Left lung (tissue), 4 donors: ENCODE measurements at regions not wholly inside any gene's neighbourhood (a gene's known extent, or its start where the extent isn't known, plus 50 kb on each side); places are given as distances from the start of the nearest gene placed in this dataset.

Experiments
- ATAC-seq: fragments of 200-7000 bp; cut with Tn5 transposase; one replicate; pipeline ENCODE4 v1.9.1; 2020; ENCODE audit warnings: moderate library complexity
- DNase-seq, 4 donors: peaks; one replicate each; pipeline ENCODE4 v3.0.0-alpha.2; 2013 to 2020
- H3K27ac ChIP-seq, 2 donors: fragments of 200-600 bp; sonication (generic) in 1 of 2; one replicate each; pipeline versions ENCODE4 v1.5.0 to v1.8.0; 2020 to 2021
- H3K27me3 ChIP-seq, 2 donors: fragments of 200-600 bp; sonication (generic) in 1 of 2; one replicate each; pipeline versions ENCODE4 v1.5.0 to v1.8.0; 2020 to 2021
- H3K36me3 ChIP-seq, 2 donors: fragments of 200-600 bp; sonication (generic) in 1 of 2; one replicate each; pipeline versions ENCODE4 v1.5.0 to v1.8.0; 2020 to 2021
- H3K4me1 ChIP-seq, 2 donors: fragments of 200-600 bp; one replicate each; pipeline ENCODE4 v1.8.0; 2021
- H3K4me3 ChIP-seq, 2 donors: fragments of 200-600 bp; sonication (generic) in 1 of 2; one replicate each; pipeline versions ENCODE4 v1.5.0 to v1.8.0; 2020 to 2021; ENCODE audit warnings: mild to moderate bottlenecking in 1 of 2
- H3K9me3 ChIP-seq, 2 donors: fragments of 200-600 bp; sonication (generic) in 1 of 2; one replicate each; pipeline versions ENCODE4 v1.5.0 to v1.8.0; 2020 to 2021
- intact Hi-C, 2 donors: fragments of 100-400 bp; cut with DNase I; formaldehyde crosslinking; loops; one replicate each; pipeline versions ENCODE4 v1.11.2 to v1.14.2; 2022
- TF ChIP-seq, protein P1 (sequence below), 2 donors: fragments of 200-600 bp; sonication (generic) in 1 of 2; IDR thresholded peaks; one replicate each; pipeline versions ENCODE4 v1.5.0 to v1.8.0; 2021; ENCODE audit warnings: antibody characterized with exemption in 2 of 2
- donor health status: DM: no; HTN: yes; CAD: no.
- donor health status: DM: no; HTN: no; CAD: no.

DNA sequence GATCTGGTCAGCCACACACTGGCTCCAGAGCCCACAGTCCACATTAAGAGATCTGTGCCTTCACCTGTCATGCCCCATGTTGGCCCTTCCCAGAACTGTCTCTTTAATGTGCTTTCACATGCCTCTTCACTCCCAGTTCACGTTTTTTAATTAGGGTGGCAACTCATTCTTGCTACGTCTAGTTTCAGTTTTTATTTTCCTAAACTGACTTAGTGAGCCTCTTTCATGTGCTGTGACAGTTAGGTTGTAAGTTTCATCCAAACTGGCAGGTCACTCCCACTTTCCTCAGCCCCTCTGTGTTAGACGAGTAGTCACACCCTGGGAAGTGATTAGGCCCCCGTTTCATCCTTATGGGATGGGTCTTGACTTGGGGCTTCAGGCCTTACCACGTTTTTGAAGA lies 262.5 kb upstream of the RBMY1B start:
- H3K27ac ChIP-seq = no peak overlapping the region
- H3K4me3 ChIP-seq = no peak overlapping the region
- H3K4me1 ChIP-seq = no peaks in the 10 kb centered on the region
- no peak for DNase-seq
- TF ChIP-seq, protein P1, sequence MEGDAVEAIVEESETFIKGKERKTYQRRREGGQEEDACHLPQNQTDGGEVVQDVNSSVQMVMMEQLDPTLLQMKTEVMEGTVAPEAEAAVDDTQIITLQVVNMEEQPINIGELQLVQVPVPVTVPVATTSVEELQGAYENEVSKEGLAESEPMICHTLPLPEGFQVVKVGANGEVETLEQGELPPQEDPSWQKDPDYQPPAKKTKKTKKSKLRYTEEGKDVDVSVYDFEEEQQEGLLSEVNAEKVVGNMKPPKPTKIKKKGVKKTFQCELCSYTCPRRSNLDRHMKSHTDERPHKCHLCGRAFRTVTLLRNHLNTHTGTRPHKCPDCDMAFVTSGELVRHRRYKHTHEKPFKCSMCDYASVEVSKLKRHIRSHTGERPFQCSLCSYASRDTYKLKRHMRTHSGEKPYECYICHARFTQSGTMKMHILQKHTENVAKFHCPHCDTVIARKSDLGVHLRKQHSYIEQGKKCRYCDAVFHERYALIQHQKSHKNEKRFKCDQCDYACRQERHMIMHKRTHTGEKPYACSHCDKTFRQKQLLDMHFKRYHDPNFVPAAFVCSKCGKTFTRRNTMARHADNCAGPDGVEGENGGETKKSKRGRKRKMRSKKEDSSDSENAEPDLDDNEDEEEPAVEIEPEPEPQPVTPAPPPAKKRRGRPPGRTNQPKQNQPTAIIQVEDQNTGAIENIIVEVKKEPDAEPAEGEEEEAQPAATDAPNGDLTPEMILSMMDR (IDR thresholded peaks at IDR 0.05) = no peak
- H3K9me3 ChIP-seq = no peaks in the 10 kb centered on the region
- intact Hi-C loops = no loop called here
- H3K27me3 ChIP-seq = no peaks in the 10 kb centered on the region
- no peaks in the 10 kb centered on the region for H3K36me3 ChIP-seq
- no peak for ATAC-seq

GRCh38 chrY:21253455-21254248 lies 257.5 kb upstream of the RBMY1B start:
- Histone ChIP-seq H3K36me3 (no peaks in the 10 kb centered on the region), H3K27me3 (no peaks in the 10 kb centered on the region), H3K27ac (no peak overlapping the region), H3K9me3 (no peaks in the 10 kb centered on the region), H3K4me3 (no peak overlapping the region), H3K4me1 (no peaks in the 10 kb centered on the region)
- DNase-seq (no peak), ATAC-seq (no peak)
- intact Hi-C loops = no loop called here
- TF ChIP-seq, protein P1 (IDR thresholded peaks at IDR 0.05) = no peak

DNA sequence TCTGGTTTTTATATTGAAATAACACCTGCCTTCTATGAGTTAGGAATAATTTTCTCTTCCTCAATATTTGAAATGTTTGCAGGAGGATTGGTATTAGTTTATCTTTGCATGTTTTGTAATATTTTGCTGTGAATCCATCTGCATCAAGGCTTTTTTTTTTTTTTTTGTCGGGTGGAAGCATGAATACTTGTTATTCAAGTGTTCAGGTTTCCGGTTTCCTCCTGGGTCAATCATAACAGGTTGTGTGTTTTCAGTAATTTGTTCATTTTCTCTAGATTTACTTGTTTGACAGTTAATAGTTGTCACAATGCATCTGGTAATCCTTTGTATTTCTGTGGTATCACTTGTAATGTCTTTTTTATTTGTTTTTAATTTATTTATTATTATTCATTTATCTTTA lies 256.7 kb upstream of the RBMY1B start:
- Histone ChIP-seq H3K27ac (no peak overlapping the region), H3K9me3 (no peaks in the 10 kb centered on the region), H3K4me3 (no peak overlapping the region), H3K4me1 (no peaks in the 10 kb centered on the region), H3K36me3 (no peaks in the 10 kb centered on the region), H3K27me3 (no peaks in the 10 kb centered on the region)
- TF ChIP-seq, protein P1 (IDR thresholded peaks at IDR 0.05) = no peak
- no peak for DNase-seq
- ATAC-seq = no peak
- intact Hi-C loops = no loop called here

GRCh38 chrY:21256820-21257219 lies 254.3 kb upstream of the RBMY1B start:
- intact Hi-C loops = no loop called here
- no peaks in the 10 kb centered on the region for H3K27me3 ChIP-seq
- H3K36me3 ChIP-seq = no peaks in the 10 kb centered on the region
- DNase-seq (no peak), ATAC-seq (no peak)
- TF ChIP-seq, protein P1 (IDR thresholded peaks at IDR 0.05) = no peak
- no peak overlapping the region for H3K27ac ChIP-seq
- H3K4me1 ChIP-seq = no peaks in the 10 kb centered on the region
- H3K9me3 ChIP-seq = no peaks in the 10 kb centered on the region
- H3K4me3 ChIP-seq = no peak overlapping the region

- TF ChIP-seq, protein P1 (IDR thresholded peaks at IDR 0.05) = no peak
- ATAC-seq = no peak
- Histone ChIP-seq H3K9me3 (no peaks in the 10 kb centered on the region), H3K27me3 (no peaks in the 10 kb centered on the region), H3K27ac (no peak overlapping the region), H3K4me1 (no peaks in the 10 kb centered on the region), H3K36me3 (no peaks in the 10 kb centered on the region), H3K4me3 (no peak overlapping the region)
- intact Hi-C loops = no loop called here
- DNase-seq = no peak
These were observed 251.4 kb upstream of the RBMY1B start for GRCh38 chrY:21259707-21260106.
